ENCODE measurements at regions not wholly inside any gene's neighbourhood (a gene's known extent, or its start where the extent isn't known, plus 50 kb on each side); places are given as distances from the start of the nearest gene placed in this dataset.

GRCh38 chr15:36208868-36209582 lies 370.4 kb upstream of the CDIN1 start:
- DNase-seq, result no peak

GRCh38 chr15:36210426-36210825 lies 369.0 kb upstream of the CDIN1 start:
- DNase-seq, result no peak

- no peak for DNase-seq
Observed at GRCh38 chr15:36218322-36218721, 361.1 kb upstream of the CDIN1 start.

GRCh38 chr15:36218991-36219390 lies 360.4 kb upstream of the CDIN1 start:
- DNase-seq, result no peak

DNA sequence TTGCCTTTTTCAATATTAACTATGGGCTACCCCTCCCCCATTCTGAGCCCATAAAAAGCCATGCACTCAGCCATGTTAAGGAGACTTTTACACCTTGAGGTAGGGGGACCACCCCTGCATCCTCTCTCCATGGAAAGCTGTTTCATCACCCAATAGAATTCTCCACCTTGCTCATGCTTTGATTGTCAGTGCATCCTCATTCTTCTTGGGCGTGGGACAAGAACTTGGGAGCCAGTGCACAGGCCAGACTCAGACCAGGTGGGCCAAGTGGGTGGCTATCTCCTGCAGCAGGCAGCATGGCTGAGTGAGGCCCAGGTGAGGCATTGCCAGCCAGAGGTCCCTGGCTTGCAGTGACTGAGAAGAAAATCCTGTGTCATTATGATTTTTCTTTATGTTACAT lies 357.4 kb upstream of the CDIN1 start:
- DNase-seq, result no peak

DNA sequence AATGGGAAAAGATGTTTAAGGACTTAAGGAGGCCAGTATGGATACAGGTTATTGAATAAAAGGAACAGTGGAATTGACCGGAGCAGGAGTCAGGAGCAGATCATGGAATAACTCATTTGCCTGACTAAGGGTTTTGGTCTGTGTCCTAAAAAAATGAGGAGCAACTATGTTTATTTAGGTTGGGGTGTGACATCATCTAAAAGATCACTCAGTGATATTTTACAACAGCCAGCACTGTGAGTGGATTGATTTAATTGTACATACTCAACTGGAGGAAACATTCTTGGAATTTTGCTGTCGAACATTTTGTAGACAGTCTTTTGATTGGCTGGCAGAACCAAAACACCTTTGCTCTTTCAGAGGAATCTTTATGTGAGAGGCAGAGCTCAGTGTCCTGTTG lies 348.6 kb upstream of the CDIN1 start:
- no peak for DNase-seq

- no peak for DNase-seq
Observed at GRCh38 chr15:36232491-36232890, 346.9 kb upstream of the CDIN1 start.

GRCh38 chr15:36234743-36235142 lies 344.7 kb upstream of the CDIN1 start:
- DNase-seq, result no peak

- no peak for DNase-seq
Observed at GRCh38 chr15:36235173-36235572, 344.3 kb upstream of the CDIN1 start.

- DNase-seq, result no peak
Observed at GRCh38 chr15:36239509-36239908, 339.9 kb upstream of the CDIN1 start.

DNA sequence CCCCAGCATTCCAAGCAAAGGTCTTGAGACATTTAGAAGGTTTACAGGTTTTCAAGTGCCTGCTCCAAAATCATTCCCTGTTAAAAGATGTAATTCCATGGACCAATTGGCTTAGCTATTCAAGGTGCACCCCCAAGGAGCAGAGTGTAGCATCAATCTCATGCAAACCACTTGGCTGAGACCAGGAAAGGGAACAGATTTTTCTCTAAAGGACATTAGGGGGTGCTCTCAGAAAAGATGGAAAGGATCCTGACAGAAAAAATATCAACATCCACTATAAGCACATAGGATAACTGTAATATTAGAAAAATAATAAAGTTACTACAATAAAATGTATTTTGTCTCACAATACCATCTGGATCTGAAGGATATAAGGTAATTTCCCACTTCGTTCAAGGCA lies 328.0 kb upstream of the CDIN1 start:
- no peak for DNase-seq

GRCh38 chr15:36252146-36252711 lies 327.2 kb upstream of the CDIN1 start:
- no peak for DNase-seq

DNA sequence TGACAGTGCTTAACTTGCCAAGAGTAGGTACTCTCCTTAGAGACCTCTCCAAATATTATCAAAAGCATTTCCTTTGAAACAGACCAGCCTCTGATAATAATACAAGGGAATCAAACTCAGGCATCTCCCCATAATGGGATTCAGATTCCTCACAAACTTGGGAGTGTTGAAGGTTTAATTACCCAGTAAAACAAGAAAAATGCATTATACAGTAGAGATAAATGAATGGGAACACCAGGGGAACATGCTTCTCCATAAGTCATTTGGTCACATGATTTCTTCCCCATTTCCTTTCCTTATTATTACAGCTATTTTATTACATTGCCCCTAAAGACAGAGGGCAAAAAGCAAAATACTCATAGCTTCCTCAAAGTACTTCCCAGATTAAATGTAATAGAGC lies 325.0 kb upstream of the CDIN1 start:
- no peak for DNase-seq

- no peak for DNase-seq
Observed at GRCh38 chr15:36256404-36256807, 323.0 kb upstream of the CDIN1 start.

GRCh38 chr15:36263666-36264065 lies 315.8 kb upstream of the CDIN1 start:
- no peak for DNase-seq

DNA sequence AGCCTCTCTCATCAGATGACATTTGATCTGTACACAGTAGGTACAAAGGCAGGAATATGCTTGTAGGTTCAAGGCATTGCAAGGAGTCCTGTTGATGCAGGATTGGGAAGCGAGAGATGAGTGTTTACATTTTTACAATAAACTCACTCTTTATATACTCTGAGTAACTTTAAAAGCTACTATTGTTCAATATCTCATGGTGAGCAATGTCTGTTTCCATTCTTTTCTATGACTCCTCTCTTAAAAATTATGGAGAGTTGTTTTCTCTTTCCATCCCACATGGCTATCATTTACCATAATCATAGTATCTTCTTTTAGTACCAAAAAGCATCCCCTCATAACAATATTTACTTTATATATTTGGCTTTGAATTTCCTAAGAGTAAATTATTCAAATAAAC lies 314.0 kb upstream of the CDIN1 start:
- DNase-seq, result no peak

DNA sequence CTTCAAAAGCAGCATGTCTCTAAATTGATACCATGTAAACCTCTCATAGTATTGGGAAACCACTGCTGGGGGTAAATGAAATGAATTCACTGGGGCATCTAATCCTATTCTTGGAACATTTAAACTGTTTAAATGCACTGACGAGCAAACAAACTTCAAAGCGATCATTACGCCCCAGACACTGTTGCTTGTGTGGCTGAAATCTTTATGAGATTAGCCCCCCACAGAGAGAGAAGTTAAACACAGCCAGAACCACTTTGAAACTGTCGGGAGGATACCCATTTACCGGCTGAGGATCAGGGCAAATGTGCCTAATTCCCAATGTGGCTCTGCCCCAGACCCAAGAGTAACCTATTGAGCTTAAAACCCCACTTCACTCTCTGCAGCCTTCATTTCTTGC lies 308.4 kb upstream of the CDIN1 start:
- DNase-seq, result no peak

GRCh38 chr15:36275656-36276055 lies 303.8 kb upstream of the CDIN1 start:
- no peak for DNase-seq

DNA sequence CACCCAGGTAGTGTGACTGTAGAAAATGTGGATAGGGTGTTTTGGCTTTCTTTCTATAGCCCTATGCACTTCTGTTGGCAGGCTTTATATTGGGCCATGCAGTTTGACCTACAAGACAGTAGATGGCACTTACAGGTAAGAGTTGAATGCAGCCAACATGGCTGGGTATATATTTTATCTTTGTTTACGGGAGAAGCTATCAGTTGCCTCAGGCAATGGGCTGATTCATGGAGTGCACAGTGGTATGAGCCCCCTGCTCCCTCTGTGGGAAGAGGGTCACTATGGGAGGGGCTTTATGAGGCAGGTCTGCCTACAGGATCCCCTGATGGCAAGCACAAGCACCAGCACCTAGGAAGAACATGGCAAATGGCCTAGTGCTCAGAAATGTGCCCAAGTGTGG lies 301.2 kb upstream of the CDIN1 start:
- no peak for DNase-seq

DNA sequence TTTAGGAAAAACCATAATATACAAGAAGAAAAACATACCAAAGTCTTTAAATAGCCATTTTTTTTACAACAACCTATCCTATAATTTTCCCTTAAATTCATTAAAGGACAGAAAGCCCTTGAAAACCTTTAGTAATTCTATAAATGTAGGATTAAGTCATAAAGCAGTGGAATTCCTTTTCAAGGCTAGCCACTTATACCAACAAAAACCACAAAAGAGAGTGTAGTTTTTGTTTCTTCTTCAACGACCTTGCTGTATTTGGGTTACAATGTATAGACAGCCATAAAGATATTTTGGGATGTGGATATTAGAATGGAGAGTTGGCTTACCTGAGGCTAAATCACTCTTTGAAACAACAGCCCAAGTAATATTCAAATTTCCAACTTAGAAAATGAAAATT lies 296.6 kb upstream of the CDIN1 start:
- DNase-seq, result no peak

DNA sequence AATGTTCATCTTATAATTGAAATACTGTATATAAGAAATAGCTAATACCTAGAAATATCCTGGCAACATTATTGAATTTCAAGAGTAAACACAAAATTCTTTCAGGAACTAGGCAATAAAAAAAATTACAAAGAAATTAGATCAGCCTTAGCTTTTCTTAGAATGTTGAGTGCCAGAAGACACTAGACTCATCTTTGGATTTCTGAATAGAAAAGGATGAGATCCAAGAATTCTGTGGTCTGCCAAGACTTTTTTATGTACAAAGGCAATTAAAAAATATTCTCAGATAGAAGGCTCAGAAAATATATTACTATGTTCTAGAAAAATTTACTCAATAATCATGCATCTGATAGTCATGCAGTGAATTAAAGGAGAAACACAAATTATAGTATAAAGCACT lies 294.5 kb upstream of the CDIN1 start:
- no peak for DNase-seq

DNA sequence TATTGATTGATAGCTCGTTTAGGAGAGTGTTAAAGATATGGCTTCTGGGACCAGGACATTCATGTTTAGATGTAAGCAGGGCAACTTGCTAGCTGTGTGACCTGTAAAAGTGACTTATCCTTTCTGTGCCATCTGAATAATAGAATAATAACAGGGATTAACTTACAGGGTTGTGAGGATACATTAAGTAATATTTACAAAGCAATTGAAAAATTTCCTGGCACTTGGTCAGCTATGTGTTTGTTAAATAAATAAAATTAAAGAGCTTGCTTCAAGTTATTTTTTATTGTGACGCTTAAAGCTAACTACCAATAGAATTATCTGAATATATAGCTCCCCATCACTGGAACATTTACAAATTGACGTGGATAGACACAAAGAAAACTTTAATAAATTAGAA lies 287.9 kb upstream of the CDIN1 start:
- no peak for DNase-seq

DNA sequence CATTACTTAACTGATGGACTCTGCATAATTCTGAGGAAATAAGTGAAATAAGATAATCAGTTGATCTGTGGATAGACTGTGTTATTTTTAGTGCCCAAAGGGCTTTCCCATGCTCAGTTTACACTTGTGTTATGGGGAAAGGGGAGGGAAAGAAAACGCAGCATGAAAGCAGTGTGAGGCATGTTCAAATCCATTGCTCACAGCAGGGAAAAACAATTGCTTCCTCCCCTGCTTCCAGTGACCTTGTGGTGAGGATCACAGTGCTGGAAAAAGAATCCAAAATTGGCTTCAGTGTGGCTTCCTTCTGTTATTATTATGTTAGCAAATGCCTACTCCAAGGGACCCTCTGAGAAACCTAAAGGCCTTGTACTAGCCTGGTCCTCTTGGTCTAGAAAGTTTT lies 285.1 kb upstream of the CDIN1 start:
- DNase-seq, result no peak

GRCh38 chr15:36301947-36302346 lies 277.5 kb upstream of the CDIN1 start:
- DNase-seq, result no peak

- no peak for DNase-seq
Observed at GRCh38 chr15:36313021-36313420, 266.4 kb upstream of the CDIN1 start.

Data from NCI-H1048 (cell line).